Smooth muscle cell (in vitro differentiated cells): ENCODE measurements at regions not wholly inside any gene's neighbourhood (a gene's known extent, or its start where the extent isn't known, plus 50 kb on each side); places are given as distances from the start of the nearest gene placed in this dataset.

Experiments
- DNase-seq: peaks from one replicate; lab custom pipeline; 2025; ENCODE audit not compliant: unreplicated experiment; lab: John Stamatoyannopoulos, UW
- H2AFZ ChIP-seq: fragments of 200-600 bp; sonication (generic); 2 replicates; pipeline ENCODE4 v1.6.0; 2016; ENCODE audit warnings: antibody characterized with exemption, low read depth, mild to moderate bottlenecking
- H3F3A ChIP-seq: fragments of 200-600 bp; sonication (generic); 2 replicates; pipeline ENCODE4 v1.6.0; 2017; ENCODE audit warnings: antibody characterized with exemption, low read depth
- H3K27ac ChIP-seq: fragments of 200-600 bp; sonication (generic); 2 replicates; pipeline ENCODE4 v1.5.1; 2016; ENCODE audit warnings: low read depth, mild to moderate bottlenecking
- H3K27me3 ChIP-seq: fragments of 200-600 bp; sonication (generic); 2 replicates; pipeline ENCODE4 v1.6.1; 2016; ENCODE audit warnings: low read depth, mild to moderate bottlenecking
- H3K36me3 ChIP-seq: fragments of 200-600 bp; sonication (generic); 2 replicates; pipeline ENCODE4 v1.5.1; 2016; ENCODE audit warnings: low read depth
- H3K4me1 ChIP-seq: fragments of 200-600 bp; sonication (generic); 2 replicates; pipeline ENCODE4 v1.5.1; 2016; ENCODE audit warnings: low read depth
- H3K4me2 ChIP-seq: fragments of 200-600 bp; sonication (generic); 2 replicates; pipeline ENCODE4 v1.6.0; 2016; ENCODE audit warnings: mild to moderate bottlenecking
- H3K4me3 ChIP-seq: fragments of 200-600 bp; sonication (generic); 2 replicates; pipeline ENCODE4 v1.5.1; 2016; ENCODE audit warnings: mild to moderate bottlenecking
- H3K79me2 ChIP-seq: fragments of 200-600 bp; sonication (generic); 2 replicates; pipeline ENCODE4 v1.6.0; 2016; ENCODE audit warnings: low read depth, mild to moderate bottlenecking
- H3K9ac ChIP-seq: fragments of 200-600 bp; sonication (generic); 2 replicates; pipeline ENCODE4 v1.6.0; 2016; ENCODE audit warnings: low read depth
- H3K9me3 ChIP-seq: fragments of 200-600 bp; sonication (generic); replicated peaks from 2 replicates; pipeline ENCODE4 v1.5.1; 2016; ENCODE audit warnings: low read depth
- H4K20me1 ChIP-seq: fragments of 200-600 bp; sonication (generic); 2 replicates; pipeline ENCODE4 v1.6.0; 2016; ENCODE audit warnings: low read depth
- WGBS: methylation state at CpG from one replicate; pipeline ENCODE4 v1.1.7; 2016; ENCODE audit warnings: low lambda C conversion rate; 5-methylcytosine and 5-hydroxymethylcytosine counted together
- TF ChIP-seq, protein P1 (sequence below): fragments of 200-600 bp; sonication (generic); IDR thresholded peaks from 2 replicates; pipeline ENCODE4 v1.5.1; 2017; ENCODE audit warnings: borderline replicate concordance, mild to moderate bottlenecking, antibody characterized with exemption; ENCODE audit not compliant: insufficient read depth, poor library complexity, severe bottlenecking

GRCh38 chr5:141765896-141766551, 84.0 kb upstream of the ARAP3 start:
- no peak overlapping the region for H3K4me2 ChIP-seq
- H3K36me3 ChIP-seq: no peaks in the 10 kb centered on the region
- no peak for DNase-seq
- H3F3A ChIP-seq: no peaks in the 10 kb centered on the region
- no peaks in the 10 kb centered on the region for H3K9me3 ChIP-seq
- 59% methylated on average over 2 of the region's 2 CpGs for WGBS
- H3K79me2 ChIP-seq: no peaks in the 10 kb centered on the region
- H3K4me3 ChIP-seq: no peak overlapping the region
- H4K20me1 ChIP-seq: no peaks in the 10 kb centered on the region
- no peak overlapping the region for H2AFZ ChIP-seq
- H3K9ac ChIP-seq: no peak overlapping the region
- H3K27me3 ChIP-seq: peaks cover 12% of the 10 kb centered on the region
- H3K27ac ChIP-seq: no peak overlapping the region
- H3K4me1 ChIP-seq: peaks cover under 1% of the 10 kb centered on the region
- TF ChIP-seq, protein P1, sequence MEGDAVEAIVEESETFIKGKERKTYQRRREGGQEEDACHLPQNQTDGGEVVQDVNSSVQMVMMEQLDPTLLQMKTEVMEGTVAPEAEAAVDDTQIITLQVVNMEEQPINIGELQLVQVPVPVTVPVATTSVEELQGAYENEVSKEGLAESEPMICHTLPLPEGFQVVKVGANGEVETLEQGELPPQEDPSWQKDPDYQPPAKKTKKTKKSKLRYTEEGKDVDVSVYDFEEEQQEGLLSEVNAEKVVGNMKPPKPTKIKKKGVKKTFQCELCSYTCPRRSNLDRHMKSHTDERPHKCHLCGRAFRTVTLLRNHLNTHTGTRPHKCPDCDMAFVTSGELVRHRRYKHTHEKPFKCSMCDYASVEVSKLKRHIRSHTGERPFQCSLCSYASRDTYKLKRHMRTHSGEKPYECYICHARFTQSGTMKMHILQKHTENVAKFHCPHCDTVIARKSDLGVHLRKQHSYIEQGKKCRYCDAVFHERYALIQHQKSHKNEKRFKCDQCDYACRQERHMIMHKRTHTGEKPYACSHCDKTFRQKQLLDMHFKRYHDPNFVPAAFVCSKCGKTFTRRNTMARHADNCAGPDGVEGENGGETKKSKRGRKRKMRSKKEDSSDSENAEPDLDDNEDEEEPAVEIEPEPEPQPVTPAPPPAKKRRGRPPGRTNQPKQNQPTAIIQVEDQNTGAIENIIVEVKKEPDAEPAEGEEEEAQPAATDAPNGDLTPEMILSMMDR: no peak

DNA sequence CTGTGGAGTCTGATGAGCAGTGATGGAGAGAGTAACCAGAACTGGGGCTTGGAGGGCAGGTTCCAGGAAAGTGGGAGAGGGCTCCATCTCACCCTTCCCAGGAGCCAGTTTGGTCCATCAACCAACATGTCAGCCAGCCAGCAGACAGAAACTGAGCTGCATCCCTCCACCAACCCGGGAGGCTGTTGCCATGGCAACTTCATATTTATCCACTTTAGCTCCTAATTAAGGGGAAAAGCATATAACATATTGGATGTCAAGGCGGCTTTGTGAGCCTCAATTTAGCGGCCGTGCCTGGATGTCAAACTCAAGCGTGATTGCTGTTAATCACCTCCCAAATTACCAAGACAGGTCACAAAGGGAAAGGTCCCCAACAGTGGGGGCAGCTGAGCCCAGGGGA, 81.5 kb upstream of the ARAP3 start:
- Histone ChIP-seq H3F3A (no peaks in the 10 kb centered on the region), H3K9ac (no peak overlapping the region), H3K9me3 (no peaks in the 10 kb centered on the region), H3K79me2 (no peaks in the 10 kb centered on the region), H3K4me3 (no peak overlapping the region), H4K20me1 (no peaks in the 10 kb centered on the region), H2AFZ (no peak overlapping the region), H3K27ac (no peak overlapping the region), H3K4me1 (peaks cover 6% of the 10 kb centered on the region), H3K36me3 (no peaks in the 10 kb centered on the region), H3K27me3 (peaks cover 35% of the 10 kb centered on the region), H3K4me2 (no peak overlapping the region)
- DNase-seq: no peak
- TF ChIP-seq, protein P1: no peak
- WGBS: 90% methylated on average over 5 of the region's 5 CpGs

- H4K20me1 ChIP-seq: no peaks in the 10 kb centered on the region
- no peaks in the 10 kb centered on the region for H3K79me2 ChIP-seq
- H2AFZ ChIP-seq: no peak overlapping the region
- TF ChIP-seq, protein P1: no peak
- H3K27ac ChIP-seq: no peak overlapping the region
- H3K36me3 ChIP-seq: no peaks in the 10 kb centered on the region
- no peak overlapping the region for H3K9ac ChIP-seq
- H3K4me3 ChIP-seq: no peak overlapping the region
- H3K4me2 ChIP-seq: no peak overlapping the region
- H3K4me1 ChIP-seq: peaks cover 12% of the 10 kb centered on the region
- WGBS: 77% methylated on average over 8 of the region's 8 CpGs
- no peaks in the 10 kb centered on the region for H3F3A ChIP-seq
- H3K9me3 ChIP-seq: no peaks in the 10 kb centered on the region
- DNase-seq: no peak
- peaks cover 42% of the 10 kb centered on the region for H3K27me3 ChIP-seq
These were observed 80.8 kb upstream of the ARAP3 start for GRCh38 chr5:141762790-141763368.

GRCh38 chr5:141762316-141762715, 80.3 kb upstream of the ARAP3 start:
- no peak overlapping the region for H3K27ac ChIP-seq
- H3F3A ChIP-seq: no peaks in the 10 kb centered on the region
- no peak overlapping the region for H3K4me3 ChIP-seq
- H3K4me2 ChIP-seq: no peak overlapping the region
- no peaks in the 10 kb centered on the region for H3K9me3 ChIP-seq
- H3K4me1 ChIP-seq: peaks cover 17% of the 10 kb centered on the region
- peaks cover 47% of the 10 kb centered on the region for H3K27me3 ChIP-seq
- no peaks in the 10 kb centered on the region for H4K20me1 ChIP-seq
- H3K36me3 ChIP-seq: no peaks in the 10 kb centered on the region
- no peak overlapping the region for H3K9ac ChIP-seq
- WGBS: 81% methylated on average over 11 of the region's 11 CpGs
- no peak for DNase-seq
- H2AFZ ChIP-seq: no peak overlapping the region
- no peaks in the 10 kb centered on the region for H3K79me2 ChIP-seq
- TF ChIP-seq, protein P1: no peak
